ENCODE measurements at regions not wholly inside any gene's neighbourhood (a gene's known extent, or its start where the extent isn't known, plus 50 kb on each side); places are given as distances from the start of the nearest gene placed in this dataset.

DNA sequence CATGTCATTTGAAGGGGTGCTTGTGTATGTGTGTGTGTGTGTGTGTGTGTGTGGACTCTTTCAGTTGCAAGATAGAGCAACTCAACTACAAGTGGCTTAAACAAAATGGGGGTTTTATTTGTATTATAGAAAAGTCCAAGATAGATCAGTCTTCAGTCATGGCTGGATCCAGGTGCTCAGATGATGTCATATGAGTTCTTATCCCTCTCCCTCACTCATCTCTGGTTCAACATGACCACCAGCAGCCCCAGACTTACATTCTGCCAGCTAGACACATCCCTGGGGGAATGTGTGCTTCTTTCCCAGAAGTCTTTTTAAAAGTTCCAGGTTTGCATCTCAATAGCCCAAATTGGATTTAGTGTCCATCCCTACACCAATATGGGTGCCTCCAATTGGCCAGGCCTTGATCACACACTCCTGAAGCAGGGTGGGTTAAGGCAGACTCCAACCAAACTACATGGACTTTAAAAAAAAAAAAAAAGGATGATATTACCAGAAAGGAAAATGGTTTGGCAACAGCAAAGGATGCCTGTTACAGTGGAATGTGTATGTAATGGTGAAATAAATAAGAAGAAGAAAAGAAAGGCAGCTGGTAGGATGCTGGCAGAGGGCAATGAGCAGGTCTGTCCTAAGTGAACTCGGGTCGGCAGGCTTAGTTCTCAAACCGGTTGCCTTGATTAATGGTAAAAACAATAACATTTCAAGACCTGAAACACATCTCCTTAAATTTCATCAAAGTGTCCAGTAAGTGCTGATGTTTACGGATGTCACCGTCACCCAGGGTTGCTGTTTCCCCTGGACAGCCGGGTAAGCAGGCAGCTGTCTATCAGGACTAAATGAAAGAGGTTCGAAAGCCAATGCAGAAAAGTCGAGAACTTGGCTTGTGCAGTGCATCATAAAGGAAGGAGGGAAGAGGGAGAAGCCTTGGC, 107.7 kb downstream of the SMIM20 start:
- H3K27me3 ChIP-seq: no peaks in the 10 kb centered on the region
- H3K4me3 ChIP-seq: no peak overlapping the region
- no peak for DNase-seq (ENCODE audit: low spot score)
- no peaks in the 10 kb centered on the region for H3K36me3 ChIP-seq
- no peaks in the 10 kb centered on the region for H3K9me3 ChIP-seq
- H3K4me1 ChIP-seq: peaks cover 0 to 11% of the 10 kb centered on the region in 2 donors
- TF ChIP-seq, protein P1, sequence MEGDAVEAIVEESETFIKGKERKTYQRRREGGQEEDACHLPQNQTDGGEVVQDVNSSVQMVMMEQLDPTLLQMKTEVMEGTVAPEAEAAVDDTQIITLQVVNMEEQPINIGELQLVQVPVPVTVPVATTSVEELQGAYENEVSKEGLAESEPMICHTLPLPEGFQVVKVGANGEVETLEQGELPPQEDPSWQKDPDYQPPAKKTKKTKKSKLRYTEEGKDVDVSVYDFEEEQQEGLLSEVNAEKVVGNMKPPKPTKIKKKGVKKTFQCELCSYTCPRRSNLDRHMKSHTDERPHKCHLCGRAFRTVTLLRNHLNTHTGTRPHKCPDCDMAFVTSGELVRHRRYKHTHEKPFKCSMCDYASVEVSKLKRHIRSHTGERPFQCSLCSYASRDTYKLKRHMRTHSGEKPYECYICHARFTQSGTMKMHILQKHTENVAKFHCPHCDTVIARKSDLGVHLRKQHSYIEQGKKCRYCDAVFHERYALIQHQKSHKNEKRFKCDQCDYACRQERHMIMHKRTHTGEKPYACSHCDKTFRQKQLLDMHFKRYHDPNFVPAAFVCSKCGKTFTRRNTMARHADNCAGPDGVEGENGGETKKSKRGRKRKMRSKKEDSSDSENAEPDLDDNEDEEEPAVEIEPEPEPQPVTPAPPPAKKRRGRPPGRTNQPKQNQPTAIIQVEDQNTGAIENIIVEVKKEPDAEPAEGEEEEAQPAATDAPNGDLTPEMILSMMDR (IDR thresholded peaks at IDR 0.05): no peak
- H3K27ac ChIP-seq: no peak overlapping the region

DNA sequence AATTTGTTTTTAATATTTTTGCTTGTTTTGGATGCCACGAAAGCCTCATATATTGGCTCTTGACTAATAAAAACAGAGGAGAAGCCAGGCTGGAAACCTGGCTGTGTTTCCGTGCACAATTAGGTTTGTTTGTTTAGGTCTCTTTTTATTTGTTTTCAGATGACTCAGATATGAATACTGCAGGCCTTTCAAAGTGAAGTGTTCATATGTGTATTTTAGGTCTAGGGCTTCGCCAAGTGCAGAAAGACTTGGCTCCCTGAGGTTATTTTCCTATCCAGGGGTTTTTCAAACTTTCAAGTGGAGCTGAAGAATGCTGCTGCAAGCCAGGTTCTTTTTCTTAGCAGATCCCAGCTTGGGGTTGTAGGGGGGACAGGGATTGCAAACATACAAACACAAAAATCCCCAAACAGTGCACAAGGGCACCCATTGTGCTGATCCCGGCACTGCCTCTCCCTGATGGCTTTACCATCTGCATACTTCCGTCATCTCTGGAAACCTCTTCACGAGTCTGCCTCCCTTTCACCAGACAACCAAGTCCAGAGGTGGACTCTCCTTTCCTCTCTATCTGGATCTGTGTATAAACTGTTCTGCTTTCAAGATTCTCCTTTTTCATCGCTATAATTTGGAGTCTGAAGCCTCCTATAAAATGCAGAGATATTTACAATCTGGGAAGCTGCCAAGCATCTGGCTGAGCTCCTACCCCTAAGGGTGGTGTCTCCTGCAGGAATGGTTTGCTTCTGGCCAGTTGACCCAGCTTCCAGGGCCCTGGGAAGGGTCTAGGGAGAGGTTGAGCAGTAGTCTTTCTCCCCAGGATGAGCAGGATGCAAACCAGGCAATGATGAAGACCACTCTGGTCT, 108.6 kb downstream of the SMIM20 start:
- DNase-seq (ENCODE audit: low spot score): no peak
- TF ChIP-seq, protein P1 (IDR thresholded peaks at IDR 0.05): no peak
- Histone ChIP-seq H3K4me1 (peaks cover 0 to 11% of the 10 kb centered on the region in 2 donors), H3K27ac (no peak overlapping the region), H3K4me3 (no peak overlapping the region), H3K9me3 (no peaks in the 10 kb centered on the region), H3K36me3 (no peaks in the 10 kb centered on the region), H3K27me3 (no peaks in the 10 kb centered on the region)

DNA sequence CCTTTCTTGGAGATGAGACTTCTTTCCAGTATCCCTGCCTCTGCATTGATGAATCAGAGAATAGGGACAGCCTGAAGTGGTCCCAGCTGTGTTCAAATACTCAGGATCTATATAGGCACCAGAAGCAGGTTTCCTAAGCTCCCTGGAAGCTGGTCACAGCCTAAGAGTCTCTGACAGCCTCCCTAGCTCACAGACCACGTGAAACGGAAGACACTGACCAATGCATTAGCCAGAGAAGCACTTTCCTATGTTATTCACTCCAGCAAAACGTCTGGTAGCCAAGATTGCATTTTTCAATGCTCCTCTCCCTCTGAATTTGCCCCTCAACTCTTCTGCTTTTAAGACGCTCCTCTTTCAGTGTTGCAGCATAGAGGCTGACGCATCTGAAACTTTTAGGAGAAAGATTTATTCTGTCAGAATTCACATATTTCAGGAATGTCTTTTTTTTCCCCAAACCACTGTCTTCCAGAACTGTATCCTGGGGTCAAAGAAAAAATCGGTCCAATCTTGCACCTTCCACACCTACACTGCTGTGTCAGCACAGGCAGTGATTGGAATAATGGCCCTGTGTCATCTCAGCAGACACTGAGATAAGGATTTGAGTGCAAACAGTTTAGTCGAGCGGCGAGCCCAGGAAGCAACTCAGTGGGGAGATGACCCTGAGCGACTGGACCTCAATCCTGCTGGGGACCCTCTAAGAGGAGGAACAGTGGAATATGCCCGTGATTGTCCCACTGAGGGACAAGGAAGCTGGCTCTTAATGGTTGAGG, 109.4 kb downstream of the SMIM20 start:
- no peaks in the 10 kb centered on the region for H3K9me3 ChIP-seq
- H3K4me3 ChIP-seq: no peak overlapping the region
- H3K27me3 ChIP-seq: no peaks in the 10 kb centered on the region
- H3K27ac ChIP-seq: no peak overlapping the region
- no peaks in the 10 kb centered on the region for H3K36me3 ChIP-seq
- TF ChIP-seq, protein P1 (IDR thresholded peaks at IDR 0.05): no peak
- peaks cover 0 to 11% of the 10 kb centered on the region in 2 donors for H3K4me1 ChIP-seq
- no peak for DNase-seq (ENCODE audit: low spot score)

DNA sequence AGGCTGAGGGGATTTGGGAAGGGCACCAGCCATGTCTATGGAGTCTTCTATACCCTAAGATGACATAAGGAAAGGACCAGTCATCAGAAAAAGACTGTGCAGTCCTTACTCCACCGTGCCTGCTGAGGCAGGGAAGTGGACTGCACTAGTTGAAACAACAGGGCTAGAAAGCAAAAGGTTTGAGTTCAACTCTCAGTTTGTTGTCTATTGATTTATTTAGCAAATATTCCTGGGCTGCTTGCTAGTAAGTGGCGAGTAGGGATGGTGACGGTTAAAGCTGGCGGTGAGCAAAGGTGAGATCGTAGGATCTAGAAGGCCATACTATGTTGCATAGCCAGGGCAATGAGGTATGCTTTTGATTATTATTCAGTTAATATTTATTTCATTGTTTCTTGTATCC, 110.1 kb downstream of the SMIM20 start:
- TF ChIP-seq, protein P1 (IDR thresholded peaks at IDR 0.05): no peak
- Histone ChIP-seq H3K4me1 (peaks cover 0 to 16% of the 10 kb centered on the region in 2 donors), H3K36me3 (no peaks in the 10 kb centered on the region), H3K27ac (no peak overlapping the region), H3K9me3 (no peaks in the 10 kb centered on the region), H3K27me3 (no peaks in the 10 kb centered on the region), H3K4me3 (no peak overlapping the region)
- no peak for DNase-seq (ENCODE audit: low spot score)

DNA sequence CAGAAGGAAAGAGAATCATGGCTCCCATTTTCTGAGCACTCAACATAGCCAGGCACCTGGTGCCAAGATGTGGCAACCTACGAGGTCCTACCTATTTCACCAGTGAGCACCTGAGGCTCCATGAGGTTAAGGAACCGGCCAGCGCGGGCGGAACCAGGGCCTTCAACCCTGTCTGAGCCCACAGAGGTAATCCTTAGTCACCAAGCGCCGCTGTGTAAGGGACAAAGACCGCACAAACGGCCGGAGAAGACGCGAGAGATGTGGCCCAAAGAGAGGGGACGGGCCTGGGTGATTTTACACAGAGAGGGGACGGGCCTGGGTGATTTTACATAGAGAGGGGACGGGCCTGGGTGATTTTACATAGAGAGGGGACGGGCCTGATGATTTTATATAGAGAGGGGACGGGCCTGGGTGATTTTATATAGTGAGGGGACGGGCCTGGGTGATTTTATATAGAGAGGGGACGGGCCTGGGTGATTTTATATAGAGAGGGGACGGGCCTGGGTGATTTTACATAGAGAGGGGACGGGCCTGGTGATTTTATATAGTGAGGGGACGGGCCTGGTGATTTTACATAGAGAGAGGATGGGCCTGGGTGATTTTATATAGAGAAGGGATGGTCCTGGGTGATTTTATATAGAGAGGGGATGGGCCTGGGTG, 114.2 kb downstream of the SMIM20 start:
- Histone ChIP-seq H3K36me3 (no peaks in the 10 kb centered on the region), H3K27ac (no peak overlapping the region), H3K9me3 (no peaks in the 10 kb centered on the region), H3K4me3 (no peak overlapping the region), H3K4me1 (peaks cover 0 to 15% of the 10 kb centered on the region in 2 donors), H3K27me3 (no peaks in the 10 kb centered on the region)
- DNase-seq (ENCODE audit: low spot score): no peak
- TF ChIP-seq, protein P1 (IDR thresholded peaks at IDR 0.05): no peak
